ENCODE measurements at regions not wholly inside any gene's neighbourhood (a gene's known extent, or its start where the extent isn't known, plus 50 kb on each side); places are given as distances from the start of the nearest gene placed in this dataset.

- TF ChIP-seq EZH2phosphoT487 (IDR thresholded peaks at IDR 0.05; ENCODE audit: low read depth, severe bottlenecking, unreplicated experiment), result no peak
- TF ChIP-seq CTCF (IDR thresholded peaks at IDR 0.05; ENCODE audit: poor library complexity), result no peak
- no peak for TF ChIP-seq EZH2 (IDR thresholded peaks at IDR 0.05; ENCODE audit: borderline replicate concordance)
These were observed 116.0 kb upstream of the ERCC4 start for GRCh38 chr16:13803974-13804373.

Data from hepatocyte (in vitro differentiated cells).